Right atrium auricular region (tissue), 2 donors: ENCODE measurements at regions not wholly inside any gene's neighbourhood (a gene's known extent, or its start where the extent isn't known, plus 50 kb on each side); places are given as distances from the start of the nearest gene placed in this dataset.
"Not testable (repeated sequence)": the region's sequence is repeated elsewhere in the genome, so short reads cannot be mapped to it uniquely, and the experiment has no call there.

ENCODE experiments used
- DNase-seq: peaks from one replicate; pipeline ENCODE4 v3.0.0-alpha.2; 2019; ENCODE audit warnings: low spot score
- H3K27ac ChIP-seq, 2 donors: fragments of 200-600 bp; sonication (generic); 1 replicate in 1 of 2; 2 replicates in 1 of 2; pipeline ENCODE4 v1.5.1; 2016 to 2019
- H3K27me3 ChIP-seq, 2 donors: fragments of 200-600 bp; sonication (generic); one replicate each; pipeline versions ENCODE4 v1.5.1 to v1.6.0; 2017 to 2019
- H3K36me3 ChIP-seq: fragments of 200-600 bp; sonication (generic); one replicate; pipeline ENCODE4 v1.5.1; 2016
- H3K4me1 ChIP-seq, 2 donors: fragments of 200-600 bp; sonication (generic); one replicate each; pipeline versions ENCODE4 v1.5.1 to v1.6.0; 2017 to 2019
- H3K4me3 ChIP-seq, 2 donors: fragments of 200-600 bp; sonication (generic); 1 replicate in 1 of 2; 2 replicates in 1 of 2; pipeline ENCODE4 v1.5.1; 2017 to 2019; ENCODE audit warnings: mild to moderate bottlenecking in 1 of 2, moderate library complexity in 1 of 2
- H3K9me3 ChIP-seq, 2 donors: fragments of 200-600 bp; sonication (generic); one replicate each; pipeline ENCODE4 v1.5.1; 2019
- TF ChIP-seq, protein P1 (sequence below), 2 donors: fragments of 200-600 bp; sonication (generic); IDR thresholded peaks; one replicate each; pipeline ENCODE4 v1.5.1; 2019; ENCODE audit warnings: antibody characterized with exemption in 2 of 2

DNA sequence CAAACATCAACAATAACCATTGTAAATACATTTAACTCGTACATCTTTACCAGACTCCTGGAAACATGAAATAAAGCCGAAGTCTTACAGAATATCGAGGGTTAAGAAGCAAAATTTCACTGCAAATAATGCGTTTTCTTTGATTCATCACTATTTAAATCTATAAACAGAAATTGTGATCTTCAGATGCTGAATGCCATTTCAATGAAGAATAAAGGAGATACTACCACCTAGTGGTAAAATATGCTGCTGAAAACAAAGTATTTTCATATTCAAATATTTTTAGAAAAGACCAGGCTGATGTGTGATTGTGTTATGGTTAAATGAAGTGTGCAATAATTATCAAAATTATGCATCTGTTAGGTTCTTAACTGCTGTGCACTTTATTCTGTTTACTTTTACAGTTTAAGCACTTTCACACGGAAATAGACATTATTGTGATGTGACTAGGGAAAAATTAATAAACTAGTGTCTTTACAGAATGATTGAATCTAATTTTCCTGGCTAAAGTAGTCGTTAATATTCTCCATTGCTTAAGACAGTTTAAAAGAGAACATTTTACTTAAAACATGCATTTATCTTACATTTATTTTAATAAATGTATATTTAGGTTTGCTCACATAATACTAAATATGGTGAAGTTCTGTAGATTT, 1093.1 kb downstream of the MRPL39 start:
- TF ChIP-seq, protein P1, sequence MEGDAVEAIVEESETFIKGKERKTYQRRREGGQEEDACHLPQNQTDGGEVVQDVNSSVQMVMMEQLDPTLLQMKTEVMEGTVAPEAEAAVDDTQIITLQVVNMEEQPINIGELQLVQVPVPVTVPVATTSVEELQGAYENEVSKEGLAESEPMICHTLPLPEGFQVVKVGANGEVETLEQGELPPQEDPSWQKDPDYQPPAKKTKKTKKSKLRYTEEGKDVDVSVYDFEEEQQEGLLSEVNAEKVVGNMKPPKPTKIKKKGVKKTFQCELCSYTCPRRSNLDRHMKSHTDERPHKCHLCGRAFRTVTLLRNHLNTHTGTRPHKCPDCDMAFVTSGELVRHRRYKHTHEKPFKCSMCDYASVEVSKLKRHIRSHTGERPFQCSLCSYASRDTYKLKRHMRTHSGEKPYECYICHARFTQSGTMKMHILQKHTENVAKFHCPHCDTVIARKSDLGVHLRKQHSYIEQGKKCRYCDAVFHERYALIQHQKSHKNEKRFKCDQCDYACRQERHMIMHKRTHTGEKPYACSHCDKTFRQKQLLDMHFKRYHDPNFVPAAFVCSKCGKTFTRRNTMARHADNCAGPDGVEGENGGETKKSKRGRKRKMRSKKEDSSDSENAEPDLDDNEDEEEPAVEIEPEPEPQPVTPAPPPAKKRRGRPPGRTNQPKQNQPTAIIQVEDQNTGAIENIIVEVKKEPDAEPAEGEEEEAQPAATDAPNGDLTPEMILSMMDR (IDR thresholded peaks at IDR 0.05) = peak in 1 of 2 donors; percentile 65
- no peaks in the 10 kb centered on the region for H3K9me3 ChIP-seq
- no peaks in the 10 kb centered on the region for H3K36me3 ChIP-seq
- H3K27ac ChIP-seq = no peak overlapping the region
- H3K4me3 ChIP-seq = no peak overlapping the region
- H3K4me1 ChIP-seq = no peaks in the 10 kb centered on the region
- H3K27me3 ChIP-seq = no peaks in the 10 kb centered on the region
- no peak for DNase-seq

- no peak overlapping the region for H3K4me3 ChIP-seq
- H3K4me1 ChIP-seq = no peaks in the 10 kb centered on the region
- no peak for DNase-seq
- H3K9me3 ChIP-seq = peaks cover 0 to 10% of the 10 kb centered on the region in 2 donors
- TF ChIP-seq, protein P1 (IDR thresholded peaks at IDR 0.05) = no peak
- H3K27me3 ChIP-seq = no peaks in the 10 kb centered on the region
- no peaks in the 10 kb centered on the region for H3K36me3 ChIP-seq
- H3K27ac ChIP-seq = no peak overlapping the region
Measured at GRCh38 chr21:24509131-24509530, 1098.2 kb downstream of the MRPL39 start.

DNA sequence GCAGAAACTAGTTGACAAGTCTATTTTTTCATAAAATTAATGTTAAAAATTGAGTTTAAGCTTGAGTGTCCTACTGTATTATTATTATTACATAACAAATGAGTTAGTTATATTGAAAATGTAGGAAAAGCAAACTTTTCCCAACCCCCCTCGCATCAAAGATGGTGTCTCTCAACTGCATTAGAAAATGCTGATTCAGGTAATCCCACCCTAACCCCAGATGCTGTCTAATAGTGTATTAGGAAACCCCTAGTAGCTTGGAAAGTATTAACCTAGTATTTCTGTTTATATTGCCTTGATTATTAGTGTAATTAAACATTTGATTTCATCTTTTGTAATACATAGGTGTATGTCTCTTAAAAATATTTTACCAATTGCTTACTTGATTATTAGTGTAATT, 1120.3 kb downstream of the MRPL39 start:
- H3K4me3 ChIP-seq = no peak overlapping the region
- H3K36me3 ChIP-seq = no peaks in the 10 kb centered on the region
- no peaks in the 10 kb centered on the region for H3K4me1 ChIP-seq
- TF ChIP-seq, protein P1 (IDR thresholded peaks at IDR 0.05) = no peak
- H3K27me3 ChIP-seq = no peaks in the 10 kb centered on the region
- no peak overlapping the region for H3K27ac ChIP-seq
- no peak for DNase-seq
- H3K9me3 ChIP-seq = no peaks in the 10 kb centered on the region

GRCh38 chr21:24483361-24483760, 1123.9 kb downstream of the MRPL39 start:
- not testable (repeated sequence) for H3K4me3 ChIP-seq, DNase-seq, H3K36me3 ChIP-seq, H3K4me1 ChIP-seq, H3K9me3 ChIP-seq, H3K27me3 ChIP-seq, H3K27ac ChIP-seq

- H3K4me3 ChIP-seq = no peak overlapping the region
- no peaks in the 10 kb centered on the region for H3K27me3 ChIP-seq
- TF ChIP-seq, protein P1 (IDR thresholded peaks at IDR 0.05) = no peak
- no peaks in the 10 kb centered on the region for H3K36me3 ChIP-seq
- H3K9me3 ChIP-seq = no peaks in the 10 kb centered on the region
- no peak for DNase-seq
- H3K4me1 ChIP-seq = no peaks in the 10 kb centered on the region
- H3K27ac ChIP-seq = no peak overlapping the region
Measured at GRCh38 chr21:24470852-24471251, 1136.4 kb downstream of the MRPL39 start.

DNA sequence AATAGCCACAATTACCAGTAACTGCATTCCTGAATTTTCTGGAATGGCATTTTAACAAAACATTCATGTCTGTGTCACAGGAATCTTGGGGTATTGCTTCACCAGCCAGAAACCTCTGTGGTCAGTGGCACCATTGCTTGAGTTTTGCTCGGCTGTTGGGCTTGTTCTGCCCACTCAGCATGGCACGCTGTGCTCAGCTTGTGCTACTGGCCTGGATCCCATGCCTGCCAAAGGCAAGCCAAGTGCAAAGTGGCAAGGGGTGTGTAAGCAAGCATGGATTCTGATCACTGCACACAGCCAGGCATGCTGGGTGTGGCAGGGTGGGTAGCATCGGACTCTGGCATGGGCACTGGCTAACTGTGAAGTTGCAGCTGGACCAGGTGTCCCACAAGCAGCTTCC, 1150.9 kb downstream of the MRPL39 start:
- no peak overlapping the region for H3K27ac ChIP-seq
- TF ChIP-seq, protein P1 (IDR thresholded peaks at IDR 0.05) = no peak
- no peaks in the 10 kb centered on the region for H3K9me3 ChIP-seq

More for the DNA sequence above, 1150.9 kb downstream of the MRPL39 start:
- Histone ChIP-seq H3K4me3 (no peak overlapping the region), H3K27me3 (no peaks in the 10 kb centered on the region), H3K4me1 (no peaks in the 10 kb centered on the region), H3K36me3 (no peaks in the 10 kb centered on the region)
- no peak for DNase-seq
